ENCODE measurements at regions not wholly inside any gene's neighbourhood (a gene's known extent, or its start where the extent isn't known, plus 50 kb on each side); places are given as distances from the start of the nearest gene placed in this dataset.

- Histone ChIP-seq H3K9ac (ENCODE audit: low read depth, low read length) (no peak overlapping the region), H3K4me1 (ENCODE audit: insufficient read depth, low read length) (no peaks in the 10 kb centered on the region), H3K36me3 (ENCODE audit: insufficient read depth, low read length) (no peaks in the 10 kb centered on the region), H3K9me3 (ENCODE audit: control insufficient read depth, insufficient read depth, low read length) (no peaks in the 10 kb centered on the region)
Measured at GRCh38 chr12:114952573-114953271, 268.7 kb upstream of the TBX3 start.

- Histone ChIP-seq H3K36me3 (ENCODE audit: insufficient read depth, low read length) (no peaks in the 10 kb centered on the region), H3K4me1 (ENCODE audit: insufficient read depth, low read length) (no peaks in the 10 kb centered on the region), H3K9me3 (ENCODE audit: control insufficient read depth, insufficient read depth, low read length) (no peaks in the 10 kb centered on the region), H3K9ac (ENCODE audit: low read depth, low read length) (no peak overlapping the region)
Measured at GRCh38 chr12:114949058-114949820, 265.3 kb upstream of the TBX3 start.

DNA sequence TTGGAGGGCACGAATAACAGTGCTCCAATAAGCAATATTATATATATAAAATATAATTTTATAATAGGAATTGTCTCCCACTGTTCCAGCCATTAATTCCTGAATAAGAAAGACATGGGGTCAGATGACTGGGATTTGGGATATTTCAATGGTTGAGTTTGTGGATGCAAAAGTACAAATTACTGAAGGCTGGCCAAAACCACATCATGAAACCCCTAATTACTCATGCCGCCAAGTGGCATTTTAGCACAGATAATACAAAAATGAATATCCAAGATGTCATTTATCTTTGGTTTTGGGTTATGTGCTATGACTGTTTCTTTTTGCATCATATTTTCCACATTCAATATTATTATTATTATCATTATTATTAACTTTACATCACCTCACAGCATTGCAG is 261.4 kb upstream of the TBX3 start:
- Histone ChIP-seq H3K4me1 (ENCODE audit: insufficient read depth, low read length) (no peaks in the 10 kb centered on the region), H3K9ac (ENCODE audit: low read depth, low read length) (no peak overlapping the region), H3K36me3 (ENCODE audit: insufficient read depth, low read length) (no peaks in the 10 kb centered on the region), H3K9me3 (ENCODE audit: control insufficient read depth, insufficient read depth, low read length) (no peaks in the 10 kb centered on the region; the same call in 1 of the 2 replicates)

GRCh38 chr12:114944736-114945135 is 260.8 kb upstream of the TBX3 start:
- H3K9me3 ChIP-seq (ENCODE audit: control insufficient read depth, insufficient read depth, low read length), result no peaks in the 10 kb centered on the region; the same call in 1 of the 2 replicates

GRCh38 chr12:114943601-114944000 is 259.6 kb upstream of the TBX3 start:
- no peaks in the 10 kb centered on the region for H3K4me1 ChIP-seq (ENCODE audit: insufficient read depth, low read length)
- H3K36me3 ChIP-seq (ENCODE audit: insufficient read depth, low read length), result no peaks in the 10 kb centered on the region
- H3K9me3 ChIP-seq (ENCODE audit: control insufficient read depth, insufficient read depth, low read length), result no peaks in the 10 kb centered on the region; the same call in 1 of the 2 replicates
- no peak overlapping the region for H3K9ac ChIP-seq (ENCODE audit: low read depth, low read length)

More at GRCh38 chr12:114944736-114945135, 260.8 kb upstream of the TBX3 start:
- Histone ChIP-seq H3K36me3 (ENCODE audit: insufficient read depth, low read length) (no peaks in the 10 kb centered on the region), H3K9ac (ENCODE audit: low read depth, low read length) (no peak overlapping the region), H3K4me1 (ENCODE audit: insufficient read depth, low read length) (no peaks in the 10 kb centered on the region)

DNA sequence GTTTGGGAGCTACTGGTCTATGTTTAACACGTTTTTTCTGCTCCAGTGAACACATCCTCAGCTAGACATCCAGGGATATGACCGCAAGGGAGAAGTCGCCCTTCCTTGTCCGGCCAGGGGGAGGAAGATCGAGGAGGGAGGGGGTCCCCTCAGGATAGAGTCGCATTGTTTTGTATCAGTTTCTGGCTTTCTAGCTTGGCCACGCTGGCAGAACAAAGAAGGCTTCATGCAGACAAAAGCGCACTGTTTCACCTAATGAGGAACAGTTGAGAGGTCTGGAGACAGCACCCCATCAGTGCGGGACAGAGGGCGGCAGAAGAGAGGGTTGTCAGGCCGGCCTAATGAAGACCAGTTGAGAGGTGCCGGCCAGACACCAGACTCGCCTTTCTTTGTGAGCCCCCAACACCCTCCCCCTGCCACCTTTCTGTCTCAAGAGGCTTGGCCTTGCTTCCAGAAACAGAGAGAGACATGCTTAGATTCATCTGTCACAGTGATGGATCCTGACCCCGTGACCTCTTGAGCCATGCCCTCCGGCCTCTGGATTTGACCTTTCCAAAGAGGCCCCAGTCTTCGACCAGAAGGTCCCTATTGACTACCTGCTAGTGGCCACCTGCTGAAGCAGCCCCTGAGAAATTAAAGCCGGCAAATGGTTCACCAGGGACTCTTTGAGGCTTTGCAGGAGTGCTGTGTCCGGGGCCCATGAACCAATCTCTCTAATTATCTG is 254.7 kb upstream of the TBX3 start:
- no peaks in the 10 kb centered on the region; the same call in 1 of the 2 replicates for H3K9me3 ChIP-seq (ENCODE audit: control insufficient read depth, insufficient read depth, low read length)
- peaks cover 11% of the 10 kb centered on the region; the same call in 1 of the 2 replicates for H3K4me1 ChIP-seq (ENCODE audit: insufficient read depth, low read length)

DNA sequence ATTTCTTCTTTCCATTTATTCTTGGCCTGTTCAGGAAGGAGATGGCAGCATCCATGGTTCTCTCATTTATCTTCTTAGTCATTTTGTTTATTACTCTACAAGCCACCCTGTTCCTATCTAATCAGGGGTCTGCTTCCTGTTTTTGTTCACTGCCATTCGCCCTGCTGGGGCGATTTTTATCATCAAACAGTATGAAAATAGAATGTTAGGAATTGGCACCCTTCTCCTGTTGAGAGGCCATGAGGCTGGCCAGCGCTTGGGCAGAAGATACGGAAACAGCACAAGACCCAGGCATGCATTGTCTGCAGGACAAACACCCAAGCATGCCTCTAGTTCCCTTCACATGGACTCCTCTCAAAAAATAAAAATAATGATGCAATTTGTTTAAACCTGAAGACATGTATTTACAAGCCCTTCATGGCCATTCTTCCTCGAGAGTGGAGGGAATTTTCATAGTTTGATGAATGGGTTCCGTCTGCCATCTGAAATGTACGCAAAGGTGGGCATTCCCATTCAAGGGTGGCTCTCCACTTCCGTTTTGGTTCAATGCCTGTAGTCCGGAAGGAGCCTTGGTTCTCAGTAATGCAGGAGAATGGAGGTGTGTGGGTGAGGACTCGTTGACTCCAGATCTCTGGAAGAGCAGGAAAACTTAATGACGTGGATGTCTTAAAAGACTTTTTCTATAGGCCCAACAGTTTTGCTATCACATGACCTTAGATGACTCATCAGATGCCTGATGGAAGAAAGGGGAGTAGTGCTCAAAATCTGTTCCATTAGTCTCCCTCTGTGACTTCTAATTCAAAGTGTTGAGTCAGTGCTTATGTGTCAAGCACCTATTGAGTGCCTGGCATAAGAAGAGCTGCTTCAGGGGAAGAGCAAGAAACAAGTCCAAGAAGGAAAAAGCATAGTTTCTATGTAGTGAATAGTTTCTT is 252.4 kb upstream of the TBX3 start:
- no peak overlapping the region for H3K9ac ChIP-seq (ENCODE audit: low read depth, low read length)

More for the DNA sequence above, 254.7 kb upstream of the TBX3 start:
- Histone ChIP-seq H3K9ac (ENCODE audit: low read depth, low read length) (no peak overlapping the region), H3K36me3 (ENCODE audit: insufficient read depth, low read length) (no peaks in the 10 kb centered on the region)

DNA sequence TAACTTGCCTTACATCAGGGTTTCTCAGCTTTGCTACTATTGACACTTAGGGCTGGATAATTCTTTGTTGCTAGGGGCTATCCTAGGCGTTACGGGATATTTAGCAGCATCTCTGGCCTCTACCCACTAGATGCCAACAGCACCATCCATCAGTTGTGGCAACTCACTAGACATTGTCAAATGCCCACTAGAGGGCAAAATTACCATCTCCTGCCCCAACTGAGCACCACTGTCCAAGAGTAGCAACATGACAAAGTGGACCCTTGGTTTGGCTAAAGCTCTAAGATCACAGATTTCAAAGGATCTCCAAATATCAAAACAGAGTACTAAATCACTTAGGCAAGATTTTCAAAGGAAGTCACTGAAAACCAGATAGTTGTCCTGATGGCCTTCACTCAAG is 251.7 kb upstream of the TBX3 start:
- H3K36me3 ChIP-seq (ENCODE audit: insufficient read depth, low read length), result no peaks in the 10 kb centered on the region
- no peaks in the 10 kb centered on the region; the same call in 1 of the 2 replicates for H3K9me3 ChIP-seq (ENCODE audit: control insufficient read depth, insufficient read depth, low read length)
- no peak overlapping the region for H3K9ac ChIP-seq (ENCODE audit: low read depth, low read length)
- peaks cover 12% of the 10 kb centered on the region; the same call in 1 of the 2 replicates for H3K4me1 ChIP-seq (ENCODE audit: insufficient read depth, low read length)

More for the DNA sequence above, 252.4 kb upstream of the TBX3 start:
- Histone ChIP-seq H3K4me1 (ENCODE audit: insufficient read depth, low read length) (peaks cover 12% of the 10 kb centered on the region; the same call in 1 of the 2 replicates), H3K9me3 (ENCODE audit: control insufficient read depth, insufficient read depth, low read length) (no peaks in the 10 kb centered on the region; the same call in 1 of the 2 replicates), H3K36me3 (ENCODE audit: insufficient read depth, low read length) (no peaks in the 10 kb centered on the region)

- Histone ChIP-seq H3K9me3 (ENCODE audit: control insufficient read depth, insufficient read depth, low read length) (no peaks in the 10 kb centered on the region; the same call in 1 of the 2 replicates), H3K9ac (ENCODE audit: low read depth, low read length) (no peak overlapping the region), H3K36me3 (ENCODE audit: insufficient read depth, low read length) (no peaks in the 10 kb centered on the region), H3K4me1 (ENCODE audit: insufficient read depth, low read length) (peaks cover 12% of the 10 kb centered on the region; the same call in 1 of the 2 replicates)
Measured at GRCh38 chr12:114933428-114934160, 249.6 kb upstream of the TBX3 start.

GRCh38 chr12:114932806-114933205 is 248.8 kb upstream of the TBX3 start:
- Histone ChIP-seq H3K4me1 (ENCODE audit: insufficient read depth, low read length) (peaks cover 12% of the 10 kb centered on the region; the same call in 1 of the 2 replicates), H3K36me3 (ENCODE audit: insufficient read depth, low read length) (no peaks in the 10 kb centered on the region), H3K9ac (ENCODE audit: low read depth, low read length) (no peak overlapping the region), H3K9me3 (ENCODE audit: control insufficient read depth, insufficient read depth, low read length) (no peaks in the 10 kb centered on the region; the same call in 1 of the 2 replicates)

GRCh38 chr12:114931025-114931424 is 247.1 kb upstream of the TBX3 start:
- no peak overlapping the region for H3K9ac ChIP-seq (ENCODE audit: low read depth, low read length)
- no peaks in the 10 kb centered on the region for H3K36me3 ChIP-seq (ENCODE audit: insufficient read depth, low read length)
- no peaks in the 10 kb centered on the region; the same call in 1 of the 2 replicates for H3K9me3 ChIP-seq (ENCODE audit: control insufficient read depth, insufficient read depth, low read length)
- peaks cover 4% of the 10 kb centered on the region; the same call in 1 of the 2 replicates for H3K4me1 ChIP-seq (ENCODE audit: insufficient read depth, low read length)

DNA sequence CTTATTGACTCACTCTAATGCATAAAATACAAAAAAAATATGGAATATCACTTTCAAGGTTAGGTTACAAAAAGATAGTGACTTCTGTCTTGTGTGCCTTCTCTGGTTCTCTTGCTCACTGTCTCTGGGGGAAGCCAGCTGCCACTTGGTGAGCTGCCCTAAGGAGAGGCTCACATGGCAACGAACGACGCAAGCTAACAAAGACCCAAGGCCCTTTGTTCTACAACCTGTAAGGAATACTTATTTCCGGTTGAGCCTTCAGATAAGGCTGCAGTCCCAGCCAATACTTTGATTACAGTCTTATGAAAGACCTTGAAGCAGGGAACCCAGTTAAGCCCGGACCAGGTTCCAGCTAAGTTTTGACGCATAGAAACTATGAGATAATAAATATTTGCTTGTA is 242.4 kb upstream of the TBX3 start:
- no peaks in the 10 kb centered on the region for H3K36me3 ChIP-seq (ENCODE audit: insufficient read depth, low read length)
- no peaks in the 10 kb centered on the region; the same call in 1 of the 2 replicates for H3K9me3 ChIP-seq (ENCODE audit: control insufficient read depth, insufficient read depth, low read length)
- H3K9ac ChIP-seq (ENCODE audit: low read depth, low read length), result no peak overlapping the region
- H3K4me1 ChIP-seq (ENCODE audit: insufficient read depth, low read length), result no peaks in the 10 kb centered on the region

DNA sequence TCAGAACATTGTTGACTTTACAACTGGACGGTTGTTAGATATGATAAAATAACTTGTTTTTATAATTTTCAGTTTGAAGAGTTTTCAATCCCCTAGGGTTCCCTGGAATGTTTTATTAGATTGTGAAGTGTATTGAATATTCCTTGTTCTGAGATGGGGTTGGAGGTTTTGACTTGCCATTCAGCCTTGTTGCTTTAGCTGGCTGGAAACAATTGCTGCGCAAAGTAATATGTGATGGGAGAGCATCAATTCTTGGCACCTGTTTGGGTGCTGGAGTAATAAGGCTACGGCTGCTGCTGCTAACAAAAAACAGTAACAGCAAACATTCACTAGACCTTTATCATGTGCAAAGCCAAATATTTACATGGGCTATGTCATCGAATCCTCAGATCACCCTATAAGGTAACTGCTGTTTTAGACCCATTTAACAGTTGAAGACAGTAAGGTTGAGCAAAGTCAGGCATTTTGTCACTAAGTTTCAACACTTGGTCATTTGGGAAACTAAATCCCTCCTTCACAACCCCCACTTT is 241.0 kb upstream of the TBX3 start:
- Histone ChIP-seq H3K9me3 (ENCODE audit: control insufficient read depth, insufficient read depth, low read length) (no peaks in the 10 kb centered on the region; the same call in 1 of the 2 replicates), H3K36me3 (ENCODE audit: insufficient read depth, low read length) (no peaks in the 10 kb centered on the region), H3K4me1 (ENCODE audit: insufficient read depth, low read length) (no peaks in the 10 kb centered on the region), H3K9ac (ENCODE audit: low read depth, low read length) (no peak overlapping the region)

Data from ES-I3 (cell line).